SHP77 treated with DMSO at 0.1 percent for 48 hours (cell line): ENCODE measurements at regions not wholly inside any gene's neighbourhood (a gene's known extent, or its start where the extent isn't known, plus 50 kb on each side); places are given as distances from the start of the nearest gene placed in this dataset.

Source experiments
- DNase-seq: peaks from one replicate; lab custom pipeline; 2025; lab: John Stamatoyannopoulos, UW

- peak; percentile 51 for DNase-seq
Measured at GRCh38 chr18:69216321-69216720, 184.4 kb upstream of the DOK6 start.

DNA sequence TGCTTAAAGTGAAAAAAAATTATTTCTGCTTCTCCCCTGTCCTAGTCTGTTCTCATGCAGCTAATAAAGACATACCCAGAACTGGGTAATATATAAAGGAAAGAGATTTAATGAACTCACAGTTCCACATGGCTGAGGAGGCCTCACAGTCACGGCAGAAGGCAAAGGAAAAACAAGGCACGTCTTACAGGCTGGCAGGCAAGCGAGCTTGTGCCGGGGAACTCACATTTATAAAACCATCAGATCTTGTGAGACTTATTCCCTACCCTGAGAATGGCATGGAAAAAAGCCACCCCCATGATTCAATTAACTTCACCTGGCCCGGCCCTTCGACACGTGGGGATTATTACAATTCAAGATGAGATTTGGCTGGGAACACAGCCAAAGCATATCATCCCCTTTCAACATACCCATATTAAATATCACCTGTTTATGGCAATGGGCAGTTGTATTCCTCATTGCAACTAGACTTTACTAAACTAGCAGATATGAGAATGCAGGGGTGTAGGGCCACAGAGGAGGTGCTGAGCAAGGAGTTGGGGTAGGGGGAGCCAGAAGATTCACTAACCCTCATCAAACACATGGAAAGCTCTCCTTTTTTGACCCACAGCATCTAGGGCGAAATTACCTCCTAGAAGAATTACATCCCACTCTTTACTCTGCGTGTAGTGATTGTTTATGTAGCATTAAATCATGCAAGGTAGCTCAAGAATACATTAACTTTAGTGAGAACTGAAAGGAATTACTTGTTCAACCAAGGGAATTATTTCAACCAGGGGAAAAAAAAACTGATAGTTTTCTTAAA, 183.3 kb upstream of the DOK6 start:
- peak; percentile 90 for DNase-seq

DNA sequence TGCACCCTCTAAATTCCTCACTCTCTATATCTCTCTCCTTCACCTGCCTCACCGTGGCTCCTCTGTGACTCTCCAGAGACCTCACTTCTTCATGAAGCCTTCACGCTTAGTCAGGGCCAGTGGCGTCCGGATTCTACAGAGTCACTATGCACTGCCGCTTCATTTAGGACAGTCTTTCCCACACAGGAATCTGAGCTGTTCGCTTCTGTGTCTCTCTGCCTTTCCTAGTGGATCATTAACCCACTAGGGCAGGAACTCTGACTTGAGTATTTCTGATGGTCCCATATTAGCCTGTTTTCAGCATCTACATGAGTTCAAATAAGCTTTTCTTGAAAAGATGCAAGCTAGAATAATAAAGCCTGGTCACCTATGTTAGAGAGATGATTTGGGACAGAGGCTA, 180.2 kb upstream of the DOK6 start:
- DNase-seq = no peak

GRCh38 chr18:69222089-69222488, 178.6 kb upstream of the DOK6 start:
- DNase-seq = no peak

GRCh38 chr18:69226971-69227370, 173.7 kb upstream of the DOK6 start:
- DNase-seq = no peak

DNA sequence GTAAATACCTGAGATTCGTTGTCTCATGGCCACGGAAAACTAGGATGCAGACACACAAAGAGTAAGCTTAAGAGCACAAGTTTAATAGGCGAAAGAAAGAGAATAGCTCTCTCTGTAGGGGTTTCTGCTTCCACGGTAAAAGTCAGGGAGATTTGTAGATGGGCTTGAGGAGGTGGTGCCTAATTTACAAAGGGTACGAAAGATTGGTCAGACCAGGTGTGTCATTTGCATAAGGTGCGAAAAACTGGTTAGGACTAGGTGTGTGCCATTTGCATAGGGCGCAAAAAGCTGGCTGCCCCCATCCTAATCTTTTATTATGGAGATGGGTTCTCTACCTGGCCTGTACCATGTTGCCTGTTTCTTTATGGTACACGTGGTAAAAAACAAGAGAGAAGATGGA, 170.5 kb upstream of the DOK6 start:
- DNase-seq = no peak

GRCh38 chr18:69233465-69234054, 167.1 kb upstream of the DOK6 start:
- DNase-seq = no peak

DNA sequence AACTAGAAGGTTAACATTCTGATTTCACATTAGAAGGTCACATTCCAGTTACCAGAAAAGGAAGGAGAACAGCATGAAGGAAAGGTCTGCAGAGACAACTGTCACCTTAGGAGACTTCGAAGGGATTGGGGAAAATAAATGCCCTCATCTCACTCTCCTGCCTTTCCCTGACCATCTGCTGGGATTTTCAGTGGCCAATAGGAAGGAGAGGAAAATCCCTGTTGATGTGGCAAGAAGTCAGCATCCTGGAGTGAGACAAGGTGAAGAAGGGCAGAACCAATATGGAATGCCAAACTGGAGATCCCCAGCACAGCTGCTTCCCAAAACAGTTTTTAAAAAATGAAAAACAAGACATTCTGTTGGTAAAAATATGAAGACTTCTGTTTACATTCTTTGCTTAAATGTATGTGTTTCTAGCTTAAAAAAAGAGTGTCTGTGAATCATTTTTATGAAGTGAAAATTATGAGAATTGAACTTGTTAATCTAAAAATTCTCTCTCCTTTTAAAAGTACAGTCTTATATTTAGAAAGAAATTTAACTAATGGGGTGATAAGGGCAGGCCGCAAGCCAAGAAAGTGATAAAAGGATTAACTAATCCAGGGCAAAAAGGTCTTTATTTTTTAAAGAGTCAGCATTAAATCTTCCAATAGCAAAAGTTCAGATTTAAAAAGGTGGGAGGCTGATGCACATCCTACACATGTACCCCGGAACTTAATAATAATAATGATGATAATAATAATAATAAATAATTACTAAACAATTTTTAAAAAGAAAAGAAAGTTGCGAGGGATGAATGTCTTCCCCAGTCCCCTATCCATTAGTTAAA, 160.6 kb upstream of the DOK6 start:
- no peak for DNase-seq

- peak; percentile 46 for DNase-seq
Measured at GRCh38 chr18:69246027-69246426, 154.7 kb upstream of the DOK6 start.

GRCh38 chr18:69250305-69251151, 150.2 kb upstream of the DOK6 start:
- DNase-seq = no peak

GRCh38 chr18:69257861-69258458, 142.7 kb upstream of the DOK6 start:
- no peak for DNase-seq

- DNase-seq = no peak
Measured at GRCh38 chr18:69259282-69259681, 141.4 kb upstream of the DOK6 start.

- DNase-seq = no peak
Measured at GRCh38 chr18:69261406-69261805, 139.3 kb upstream of the DOK6 start.

- no peak for DNase-seq
Measured at GRCh38 chr18:69265656-69266055, 135.0 kb upstream of the DOK6 start.

DNA sequence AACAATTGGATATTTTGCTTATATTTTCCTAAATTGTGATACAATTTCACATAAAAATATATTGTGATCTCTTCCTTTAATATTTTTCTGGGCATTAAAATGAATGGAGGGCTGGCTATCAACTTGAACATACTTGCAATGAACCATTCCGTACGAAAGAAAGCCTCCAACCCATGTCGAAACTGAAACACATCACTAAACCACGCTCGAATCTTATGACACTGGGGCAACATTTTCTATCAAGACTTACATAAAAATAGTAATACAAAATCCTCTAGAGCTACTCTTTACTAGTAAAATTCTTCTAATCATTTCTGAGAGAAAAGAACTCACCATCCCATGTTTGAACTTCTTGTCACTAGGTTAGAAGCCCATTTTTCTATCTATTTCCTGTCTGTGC, 132.8 kb upstream of the DOK6 start:
- DNase-seq = no peak

DNA sequence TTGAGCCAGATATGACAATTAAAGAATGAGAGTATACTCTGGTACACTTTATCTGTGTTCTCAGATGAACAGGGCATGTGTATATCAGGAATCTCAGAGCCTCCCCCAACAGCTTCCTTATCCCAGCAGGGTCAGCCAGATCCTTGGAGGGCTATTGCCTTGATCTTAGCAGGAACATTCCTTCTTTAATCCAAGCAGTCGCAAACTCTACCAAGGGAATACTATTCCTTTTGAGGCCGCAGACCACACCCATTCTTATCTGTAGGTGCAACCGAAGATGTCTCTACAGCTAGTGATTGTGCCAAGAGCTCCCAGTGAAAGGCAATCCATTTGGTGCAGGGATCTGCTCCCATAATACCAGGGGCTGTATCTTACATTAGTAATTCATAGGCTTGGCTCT, 118.3 kb upstream of the DOK6 start:
- DNase-seq = no peak

GRCh38 chr18:69291044-69291443, 109.6 kb upstream of the DOK6 start:
- DNase-seq = no peak

- no peak for DNase-seq
Measured at GRCh38 chr18:69291755-69292154, 108.9 kb upstream of the DOK6 start.

DNA sequence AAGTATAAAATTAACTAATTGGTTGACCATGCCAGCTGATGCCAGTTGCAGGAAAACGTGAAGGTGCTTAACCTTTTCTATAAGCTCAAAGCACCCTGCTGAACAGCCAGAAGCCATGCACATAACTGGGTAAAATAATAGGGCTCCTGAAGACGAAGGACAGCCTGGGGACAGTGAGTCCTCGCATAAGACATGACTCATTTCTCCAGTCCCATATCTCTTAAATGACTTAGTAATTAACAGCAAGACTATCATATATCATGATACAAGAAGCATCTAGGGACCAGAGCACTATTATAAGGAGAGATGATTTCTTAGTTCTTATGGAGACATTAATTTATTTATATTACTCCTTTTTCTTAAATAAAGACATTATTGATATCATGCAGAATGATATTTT, 100.5 kb upstream of the DOK6 start:
- DNase-seq = no peak

DNA sequence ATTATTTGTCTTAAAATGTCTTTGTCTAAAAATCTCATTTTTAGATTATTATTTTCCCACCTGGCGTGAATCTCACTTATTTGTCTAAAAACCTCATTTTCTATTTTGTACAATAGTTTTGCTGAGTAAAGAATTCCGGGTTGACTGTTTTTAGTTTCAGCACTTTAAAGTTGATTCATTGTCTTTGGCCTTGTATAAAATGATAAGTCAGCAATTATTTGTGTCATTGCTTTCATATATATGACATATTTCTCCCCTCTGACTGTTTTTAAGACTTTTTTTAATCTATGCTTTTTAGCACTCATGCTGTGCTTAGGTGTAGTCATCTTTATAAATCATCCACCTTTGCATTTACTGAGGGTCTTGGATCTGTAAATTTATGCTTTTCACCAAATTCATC, 92.1 kb upstream of the DOK6 start:
- DNase-seq = no peak

DNA sequence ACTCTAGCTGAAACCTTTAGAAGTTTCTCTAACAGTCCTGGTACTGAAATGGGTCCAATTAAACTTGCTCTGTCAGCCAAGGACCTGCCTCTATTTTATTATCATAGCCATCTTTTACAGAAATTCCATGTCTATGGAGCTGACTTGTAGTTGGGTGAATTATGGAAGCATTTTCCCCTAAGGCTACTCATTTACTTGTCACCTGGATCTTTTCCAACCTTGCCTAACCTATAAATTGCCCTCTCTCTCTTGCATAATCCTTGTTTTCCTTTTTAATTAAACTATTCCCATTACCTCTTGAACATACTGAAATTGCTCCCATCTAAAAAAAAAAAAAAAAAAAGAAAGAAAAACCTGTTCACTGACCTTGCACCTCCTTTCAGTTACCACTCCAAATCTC, 74.6 kb upstream of the DOK6 start:
- no peak for DNase-seq

- no peak for DNase-seq
Measured at GRCh38 chr18:69328086-69328485, 72.6 kb upstream of the DOK6 start.
